ENCODE measurements at regions not wholly inside any gene's neighbourhood (a gene's known extent, or its start where the extent isn't known, plus 50 kb on each side); places are given as distances from the start of the nearest gene placed in this dataset.

GRCh38 chr4:77501240-77501639 lies 104.4 kb upstream of the CXCL13 start:
- Histone ChIP-seq H3K27ac (no peak overlapping the region), H3K9me3 (no peaks in the 10 kb centered on the region), H3K4me1 (no peaks in the 10 kb centered on the region), H3K27me3 (no peaks in the 10 kb centered on the region), H3K4me3 (no peak overlapping the region), H3K36me3 (no peaks in the 10 kb centered on the region)
- intact Hi-C loops (cut with DNase I) = no loop called here
- TF ChIP-seq POLR2AphosphoS5 (IDR thresholded peaks at IDR 0.05; ENCODE audit: insufficient read depth in 1 of 2, low read depth in 1 of 2) = no peak
- no peak for TF ChIP-seq POLR2A (IDR thresholded peaks at IDR 0.05)
- no peak for TF ChIP-seq CTCF (IDR thresholded peaks at IDR 0.05)
- no peak for DNase-seq (ENCODE audit: extremely low spot score in 2 of 2)

GRCh38 chr4:77501851-77502250 lies 103.8 kb upstream of the CXCL13 start:
- intact Hi-C loops (cut with DNase I) = no loop called here
- H3K4me3 ChIP-seq = no peak overlapping the region

GRCh38 chr4:77504407-77504806 lies 101.2 kb upstream of the CXCL13 start:
- intact Hi-C loops (cut with DNase I) = no loop called here
- DNase-seq (ENCODE audit: extremely low spot score in 2 of 2) = no peak
- Histone ChIP-seq H3K27ac (no peak overlapping the region), H3K27me3 (no peaks in the 10 kb centered on the region), H3K4me3 (no peak overlapping the region), H3K36me3 (no peaks in the 10 kb centered on the region), H3K9me3 (no peaks in the 10 kb centered on the region), H3K4me1 (no peaks in the 10 kb centered on the region)
- TF ChIP-seq POLR2AphosphoS5 (IDR thresholded peaks at IDR 0.05; ENCODE audit: insufficient read depth in 1 of 2, low read depth in 1 of 2) (no peak), CTCF (IDR thresholded peaks at IDR 0.05) (no peak), POLR2A (IDR thresholded peaks at IDR 0.05) (no peak)

More at GRCh38 chr4:77501851-77502250, 103.8 kb upstream of the CXCL13 start:
- Histone ChIP-seq H3K27ac (no peak overlapping the region), H3K9me3 (no peaks in the 10 kb centered on the region), H3K4me1 (no peaks in the 10 kb centered on the region), H3K36me3 (no peaks in the 10 kb centered on the region), H3K27me3 (no peaks in the 10 kb centered on the region)
- no peak for DNase-seq (ENCODE audit: extremely low spot score in 2 of 2)
- TF ChIP-seq CTCF (IDR thresholded peaks at IDR 0.05) = no peak
- TF ChIP-seq POLR2AphosphoS5 (IDR thresholded peaks at IDR 0.05; ENCODE audit: insufficient read depth in 1 of 2, low read depth in 1 of 2) = no peak
- no peak for TF ChIP-seq POLR2A (IDR thresholded peaks at IDR 0.05)

- no peaks in the 10 kb centered on the region for H3K27me3 ChIP-seq
- H3K36me3 ChIP-seq = no peaks in the 10 kb centered on the region
- no peak overlapping the region for H3K27ac ChIP-seq
- intact Hi-C loops (cut with DNase I) = no loop called here
- H3K4me3 ChIP-seq = no peak overlapping the region
- DNase-seq (ENCODE audit: extremely low spot score in 2 of 2) = no peak
- no peaks in the 10 kb centered on the region for H3K4me1 ChIP-seq
- H3K9me3 ChIP-seq = no peaks in the 10 kb centered on the region
- TF ChIP-seq POLR2A (IDR thresholded peaks at IDR 0.05) (no peak), CTCF (IDR thresholded peaks at IDR 0.05) (no peak), POLR2AphosphoS5 (IDR thresholded peaks at IDR 0.05; ENCODE audit: insufficient read depth in 1 of 2, low read depth in 1 of 2) (no peak)
These were observed 100.2 kb upstream of the CXCL13 start for GRCh38 chr4:77505275-77505957.

GRCh38 chr4:77505958-77506319 lies 99.7 kb upstream of the CXCL13 start:
- intact Hi-C loops (cut with DNase I) = no loop called here
- no peak overlapping the region for H3K4me3 ChIP-seq
- no peaks in the 10 kb centered on the region for H3K27me3 ChIP-seq
- no peaks in the 10 kb centered on the region for H3K9me3 ChIP-seq
- H3K36me3 ChIP-seq = no peaks in the 10 kb centered on the region
- TF ChIP-seq POLR2A (IDR thresholded peaks at IDR 0.05) (no peak), CTCF (IDR thresholded peaks at IDR 0.05) (no peak), POLR2AphosphoS5 (IDR thresholded peaks at IDR 0.05; ENCODE audit: insufficient read depth in 1 of 2, low read depth in 1 of 2) (no peak)
- no peak overlapping the region for H3K27ac ChIP-seq
- DNase-seq (ENCODE audit: extremely low spot score in 2 of 2) = no peak
- no peaks in the 10 kb centered on the region for H3K4me1 ChIP-seq

All from vagina (tissue), 2 donors.